ENCODE measurements at regions not wholly inside any gene's neighbourhood (a gene's known extent, or its start where the extent isn't known, plus 50 kb on each side); places are given as distances from the start of the nearest gene placed in this dataset.

- FAIRE-seq = no peak
- DNase-seq (ENCODE audit: insufficient read length, low spot score) = no peak
- no peak for TF ChIP-seq POLR2AphosphoS5 (IDR thresholded peaks at IDR 0.05; ENCODE audit: low read depth, low read length)
- TF ChIP-seq TAF1 (IDR thresholded peaks at IDR 0.05; ENCODE audit: low read depth, low read length) = no peak
- no peak for TF ChIP-seq POLR2A (IDR thresholded peaks at IDR 0.05; ENCODE audit: low read depth, low read length)
- no peak for TF ChIP-seq SPI1 (IDR thresholded peaks at IDR 0.05; ENCODE audit: low read depth, low read length)
- TF ChIP-seq POU2F2 (IDR thresholded peaks at IDR 0.05; ENCODE audit: low read depth, low read length) = no peak
- no peak for TF ChIP-seq PAX5 (IDR thresholded peaks at IDR 0.05; ENCODE audit: insufficient read depth, low read length, severe bottlenecking)
Measured at GRCh38 chr22:48807155-48807554, 1020.5 kb downstream of the BRD1 start.

- FAIRE-seq = no peak
- TF ChIP-seq POLR2AphosphoS5 (IDR thresholded peaks at IDR 0.05; ENCODE audit: low read depth, low read length) (no peak), TAF1 (IDR thresholded peaks at IDR 0.05; ENCODE audit: low read depth, low read length) (no peak), POU2F2 (IDR thresholded peaks at IDR 0.05; ENCODE audit: low read depth, low read length) (no peak), POLR2A (IDR thresholded peaks at IDR 0.05; ENCODE audit: low read depth, low read length) (no peak), PAX5 (IDR thresholded peaks at IDR 0.05; ENCODE audit: insufficient read depth, low read length, severe bottlenecking) (no peak), SPI1 (IDR thresholded peaks at IDR 0.05; ENCODE audit: low read depth, low read length) (no peak)
- no peak for DNase-seq (ENCODE audit: insufficient read length, low spot score)
Measured at GRCh38 chr22:48806227-48806781, 1021.4 kb downstream of the BRD1 start.

- DNase-seq (ENCODE audit: insufficient read length, low spot score) (no peak), FAIRE-seq (no peak)
- TF ChIP-seq TAF1 (IDR thresholded peaks at IDR 0.05; ENCODE audit: low read depth, low read length) = no peak
- no peak for TF ChIP-seq SPI1 (IDR thresholded peaks at IDR 0.05; ENCODE audit: low read depth, low read length)
- TF ChIP-seq POU2F2 (IDR thresholded peaks at IDR 0.05; ENCODE audit: low read depth, low read length) = no peak
- no peak for TF ChIP-seq POLR2AphosphoS5 (IDR thresholded peaks at IDR 0.05; ENCODE audit: low read depth, low read length)
- no peak for TF ChIP-seq POLR2A (IDR thresholded peaks at IDR 0.05; ENCODE audit: low read depth, low read length)
- no peak for TF ChIP-seq PAX5 (IDR thresholded peaks at IDR 0.05; ENCODE audit: insufficient read depth, low read length, severe bottlenecking)
Measured at GRCh38 chr22:48805516-48805915, 1022.2 kb downstream of the BRD1 start.

- no peak for DNase-seq (ENCODE audit: insufficient read length, low spot score)
- TF ChIP-seq POU2F2 (IDR thresholded peaks at IDR 0.05; ENCODE audit: low read depth, low read length) (no peak), PAX5 (IDR thresholded peaks at IDR 0.05; ENCODE audit: insufficient read depth, low read length, severe bottlenecking) (no peak), POLR2A (IDR thresholded peaks at IDR 0.05; ENCODE audit: low read depth, low read length) (no peak), POLR2AphosphoS5 (IDR thresholded peaks at IDR 0.05; ENCODE audit: low read depth, low read length) (no peak), TAF1 (IDR thresholded peaks at IDR 0.05; ENCODE audit: low read depth, low read length) (no peak), SPI1 (IDR thresholded peaks at IDR 0.05; ENCODE audit: low read depth, low read length) (no peak)
- FAIRE-seq = no peak
Measured at GRCh38 chr22:48804811-48805301, 1022.8 kb downstream of the BRD1 start.

- TF ChIP-seq POLR2AphosphoS5 (IDR thresholded peaks at IDR 0.05; ENCODE audit: low read depth, low read length) (no peak), PAX5 (IDR thresholded peaks at IDR 0.05; ENCODE audit: insufficient read depth, low read length, severe bottlenecking) (no peak), POU2F2 (IDR thresholded peaks at IDR 0.05; ENCODE audit: low read depth, low read length) (no peak), POLR2A (IDR thresholded peaks at IDR 0.05; ENCODE audit: low read depth, low read length) (no peak), SPI1 (IDR thresholded peaks at IDR 0.05; ENCODE audit: low read depth, low read length) (no peak), TAF1 (IDR thresholded peaks at IDR 0.05; ENCODE audit: low read depth, low read length) (no peak)
- DNase-seq (ENCODE audit: insufficient read length, low spot score) (no peak), FAIRE-seq (no peak)
Measured at GRCh38 chr22:48803948-48804810, 1023.5 kb downstream of the BRD1 start.

- no peak for TF ChIP-seq SPI1 (IDR thresholded peaks at IDR 0.05; ENCODE audit: low read depth, low read length)
- TF ChIP-seq POLR2A (IDR thresholded peaks at IDR 0.05; ENCODE audit: low read depth, low read length) = no peak
- TF ChIP-seq TAF1 (IDR thresholded peaks at IDR 0.05; ENCODE audit: low read depth, low read length) = no peak
- TF ChIP-seq PAX5 (IDR thresholded peaks at IDR 0.05; ENCODE audit: insufficient read depth, low read length, severe bottlenecking) = no peak
- no peak for TF ChIP-seq POU2F2 (IDR thresholded peaks at IDR 0.05; ENCODE audit: low read depth, low read length)
- no peak for TF ChIP-seq POLR2AphosphoS5 (IDR thresholded peaks at IDR 0.05; ENCODE audit: low read depth, low read length)
- DNase-seq (ENCODE audit: insufficient read length, low spot score) (no peak), FAIRE-seq (no peak)
Measured at GRCh38 chr22:48803171-48803947, 1024.3 kb downstream of the BRD1 start.

- TF ChIP-seq SPI1 (IDR thresholded peaks at IDR 0.05; ENCODE audit: low read depth, low read length) (no peak), TAF1 (IDR thresholded peaks at IDR 0.05; ENCODE audit: low read depth, low read length) (no peak), POLR2A (IDR thresholded peaks at IDR 0.05; ENCODE audit: low read depth, low read length) (no peak), POU2F2 (IDR thresholded peaks at IDR 0.05; ENCODE audit: low read depth, low read length) (no peak), POLR2AphosphoS5 (IDR thresholded peaks at IDR 0.05; ENCODE audit: low read depth, low read length) (no peak), PAX5 (IDR thresholded peaks at IDR 0.05; ENCODE audit: insufficient read depth, low read length, severe bottlenecking) (no peak)
- no peak for DNase-seq (ENCODE audit: insufficient read length, low spot score)
- FAIRE-seq = no peak
Measured at GRCh38 chr22:48802576-48802975, 1025.1 kb downstream of the BRD1 start.

GRCh38 chr22:48800886-48801607 lies 1026.6 kb downstream of the BRD1 start:
- no peak for DNase-seq (ENCODE audit: insufficient read length, low spot score)
- TF ChIP-seq POU2F2 (IDR thresholded peaks at IDR 0.05; ENCODE audit: low read depth, low read length) (no peak), POLR2A (IDR thresholded peaks at IDR 0.05; ENCODE audit: low read depth, low read length) (no peak), POLR2AphosphoS5 (IDR thresholded peaks at IDR 0.05; ENCODE audit: low read depth, low read length) (no peak), SPI1 (IDR thresholded peaks at IDR 0.05; ENCODE audit: low read depth, low read length) (no peak), PAX5 (IDR thresholded peaks at IDR 0.05; ENCODE audit: insufficient read depth, low read length, severe bottlenecking) (no peak), TAF1 (IDR thresholded peaks at IDR 0.05; ENCODE audit: low read depth, low read length) (no peak)
- FAIRE-seq = no peak

Measured in GM12891 (cell line).